WTC11 (cell line): ENCODE measurements at regions not wholly inside any gene's neighbourhood (a gene's known extent, or its start where the extent isn't known, plus 50 kb on each side); places are given as distances from the start of the nearest gene placed in this dataset.

ENCODE experiments used
- ATF1 ChIP-seq: sonication (generic); formaldehyde crosslinking; IDR thresholded peaks from 2 replicates; pipeline ENCODE4 v1.8.1; 2023; ENCODE audit warnings: mild to moderate bottlenecking, moderate library complexity, missing genetic modification reagents
- ATF2 ChIP-seq: sonication (generic); formaldehyde crosslinking; IDR thresholded peaks from 2 replicates; pipeline ENCODE4 v1.8.1; 2022; ENCODE audit warnings: low read depth, missing genetic modification reagents, borderline replicate concordance
- ETV6 ChIP-seq: sonication (generic); formaldehyde crosslinking; IDR thresholded peaks from 2 replicates; pipeline ENCODE4 v1.8.1; 2022; ENCODE audit warnings: mild to moderate bottlenecking, missing genetic modification reagents
- TP53 ChIP-seq: sonication (generic); formaldehyde crosslinking; IDR thresholded peaks from 2 replicates; pipeline ENCODE4 v1.8.1; 2023; ENCODE audit warnings: mild to moderate bottlenecking, missing genetic modification reagents
- USF1 ChIP-seq: sonication (generic); formaldehyde crosslinking; IDR thresholded peaks from 2 replicates; pipeline ENCODE4 v1.8.0; 2022; ENCODE audit warnings: mild to moderate bottlenecking, missing genetic modification reagents
- ZNF423 ChIP-seq: fragments of 250-450 bp; sonication (Bioruptor Pico); IDR thresholded peaks from 2 replicates; pipeline ENCODE4 v2.1.2; 2022; ENCODE audit warnings: mild to moderate bottlenecking, moderate library complexity
- TF ChIP-seq, protein P1 (sequence below): fragments of 200-600 bp; IDR thresholded peaks from 2 replicates; pipeline ENCODE4 v1.8.0; 2022; ENCODE audit warnings: antibody characterized with exemption
- TF ChIP-seq, protein P2 (sequence below): sonication (generic); formaldehyde crosslinking; IDR thresholded peaks from 2 replicates; pipeline ENCODE4 v1.8.0; 2022; ENCODE audit warnings: mild to moderate bottlenecking, missing genetic modification reagents

- TF ChIP-seq ATF2 (CRISPR knock-in tag) (no peak), ATF1 (CRISPR knock-in tag) (no peak), TP53 (CRISPR knock-in tag) (no peak), ETV6 (CRISPR knock-in tag) (no peak), ZNF423 (no peak), USF1 (CRISPR knock-in tag) (no peak)
- TF ChIP-seq, protein P1, sequence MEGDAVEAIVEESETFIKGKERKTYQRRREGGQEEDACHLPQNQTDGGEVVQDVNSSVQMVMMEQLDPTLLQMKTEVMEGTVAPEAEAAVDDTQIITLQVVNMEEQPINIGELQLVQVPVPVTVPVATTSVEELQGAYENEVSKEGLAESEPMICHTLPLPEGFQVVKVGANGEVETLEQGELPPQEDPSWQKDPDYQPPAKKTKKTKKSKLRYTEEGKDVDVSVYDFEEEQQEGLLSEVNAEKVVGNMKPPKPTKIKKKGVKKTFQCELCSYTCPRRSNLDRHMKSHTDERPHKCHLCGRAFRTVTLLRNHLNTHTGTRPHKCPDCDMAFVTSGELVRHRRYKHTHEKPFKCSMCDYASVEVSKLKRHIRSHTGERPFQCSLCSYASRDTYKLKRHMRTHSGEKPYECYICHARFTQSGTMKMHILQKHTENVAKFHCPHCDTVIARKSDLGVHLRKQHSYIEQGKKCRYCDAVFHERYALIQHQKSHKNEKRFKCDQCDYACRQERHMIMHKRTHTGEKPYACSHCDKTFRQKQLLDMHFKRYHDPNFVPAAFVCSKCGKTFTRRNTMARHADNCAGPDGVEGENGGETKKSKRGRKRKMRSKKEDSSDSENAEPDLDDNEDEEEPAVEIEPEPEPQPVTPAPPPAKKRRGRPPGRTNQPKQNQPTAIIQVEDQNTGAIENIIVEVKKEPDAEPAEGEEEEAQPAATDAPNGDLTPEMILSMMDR, result no peak
- TF ChIP-seq, protein P2, sequence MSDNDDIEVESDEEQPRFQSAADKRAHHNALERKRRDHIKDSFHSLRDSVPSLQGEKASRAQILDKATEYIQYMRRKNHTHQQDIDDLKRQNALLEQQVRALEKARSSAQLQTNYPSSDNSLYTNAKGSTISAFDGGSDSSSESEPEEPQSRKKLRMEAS, result no peak
These were observed 322.3 kb upstream of the TCF4 start for GRCh38 chr18:55910296-55910695.
